HG03378 (cell line): ENCODE measurements at regions not wholly inside any gene's neighbourhood (a gene's known extent, or its start where the extent isn't known, plus 50 kb on each side); places are given as distances from the start of the nearest gene placed in this dataset.
A peak's percentile ranks its signal among the peaks of the same experiment; 100 is the strongest.

Source experiments
- ATAC-seq: cut with Tn5 transposase; IDR thresholded peaks from one replicate; pipeline ENCODE4 v1.9.1; 2021; ENCODE audit warnings: mild to moderate bottlenecking, moderate library complexity; ENCODE audit not compliant: unreplicated experiment

DNA sequence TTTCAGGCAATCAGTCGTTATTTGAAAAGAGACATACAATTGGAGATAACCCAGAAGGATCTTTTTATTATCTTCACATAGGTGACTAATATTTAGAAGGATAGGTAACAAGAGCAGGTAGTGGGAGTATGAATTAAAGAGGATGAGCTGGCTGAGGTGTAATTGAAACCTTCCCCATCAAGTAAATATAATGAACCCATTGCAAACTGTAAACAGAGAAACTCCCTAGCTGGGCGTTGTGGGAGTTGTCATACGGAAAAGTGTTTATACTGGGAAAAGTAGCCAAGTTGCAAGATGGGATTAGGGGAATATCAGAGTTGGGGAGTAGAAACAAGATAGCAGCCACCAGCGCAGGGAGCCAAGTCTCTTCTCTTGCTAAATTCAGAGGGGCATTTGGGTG is 448.4 kb downstream of the COG6 start:
- no peak for ATAC-seq

DNA sequence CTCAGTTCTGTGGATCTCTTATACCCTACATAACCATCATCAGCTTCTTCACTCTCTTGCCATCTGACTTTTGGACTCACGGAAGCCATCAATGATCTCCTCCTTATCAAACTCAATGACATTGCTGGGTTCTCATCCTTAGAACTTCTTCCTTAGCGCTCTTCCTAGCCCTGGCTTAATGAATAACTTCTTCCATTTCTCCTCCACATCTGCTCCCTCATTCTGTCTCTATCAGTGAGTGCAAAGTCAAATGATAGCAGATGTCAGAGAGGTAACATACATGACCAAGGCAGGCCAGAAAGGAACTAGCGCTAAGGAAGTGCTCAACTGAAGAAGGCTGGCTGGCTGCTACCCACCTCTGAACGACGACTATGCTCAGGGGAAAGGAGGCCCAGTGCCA is 449.8 kb downstream of the COG6 start:
- ATAC-seq, result no peak

DNA sequence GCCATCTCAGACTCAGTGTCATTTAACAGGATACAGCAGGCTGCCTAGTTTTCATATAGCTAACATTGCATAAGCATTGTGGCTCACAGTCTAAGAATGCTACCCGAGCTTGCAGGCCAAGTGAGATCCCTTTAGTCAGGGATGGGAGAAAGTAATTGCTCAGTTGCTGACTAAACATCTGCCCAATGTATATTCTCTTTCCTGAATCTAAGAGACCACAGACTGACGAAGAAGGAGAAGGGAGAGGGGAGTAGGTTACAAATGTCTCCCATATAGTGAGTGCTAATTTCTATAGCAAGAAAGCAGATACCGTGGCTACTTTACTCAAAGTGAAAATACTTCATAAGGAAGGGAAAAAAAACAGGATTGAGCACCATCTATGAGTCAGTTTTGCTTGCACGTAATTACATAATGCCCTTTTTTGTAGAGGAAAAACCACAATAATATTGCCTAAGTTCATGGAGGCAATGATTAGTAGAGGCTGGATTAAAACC is 453.9 kb downstream of the COG6 start:
- no peak for ATAC-seq

DNA sequence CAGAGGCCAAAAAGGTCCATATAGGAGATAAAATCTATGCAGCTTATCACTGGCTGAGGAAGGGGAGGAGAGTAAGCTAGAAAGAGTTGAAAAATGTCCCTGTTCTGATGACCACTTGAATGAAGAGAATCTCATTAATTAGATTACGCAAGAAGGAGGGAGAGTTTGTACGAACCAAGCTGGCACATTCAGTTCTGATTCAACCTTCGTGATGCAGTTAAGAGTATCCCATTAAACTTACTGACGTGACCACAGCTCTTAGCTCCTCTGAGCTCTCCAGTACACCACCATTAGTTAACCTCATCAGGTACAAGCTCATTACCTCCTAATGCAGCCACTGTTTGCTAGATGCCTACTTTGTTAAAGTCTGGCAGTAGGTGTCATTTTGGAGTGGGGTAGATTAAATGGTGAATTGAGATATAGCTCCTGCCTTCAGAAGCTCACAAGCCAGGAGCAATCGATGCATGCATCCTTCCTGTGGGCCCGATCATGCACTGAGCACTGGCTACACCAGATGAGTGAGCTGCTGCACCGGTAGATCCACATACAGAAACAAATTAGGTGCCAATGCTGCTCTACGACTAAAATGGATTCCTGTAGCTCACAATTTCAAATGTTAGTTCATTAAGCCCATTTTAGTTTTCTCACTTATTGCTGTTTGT is 458.3 kb downstream of the COG6 start:
- no peak for ATAC-seq

DNA sequence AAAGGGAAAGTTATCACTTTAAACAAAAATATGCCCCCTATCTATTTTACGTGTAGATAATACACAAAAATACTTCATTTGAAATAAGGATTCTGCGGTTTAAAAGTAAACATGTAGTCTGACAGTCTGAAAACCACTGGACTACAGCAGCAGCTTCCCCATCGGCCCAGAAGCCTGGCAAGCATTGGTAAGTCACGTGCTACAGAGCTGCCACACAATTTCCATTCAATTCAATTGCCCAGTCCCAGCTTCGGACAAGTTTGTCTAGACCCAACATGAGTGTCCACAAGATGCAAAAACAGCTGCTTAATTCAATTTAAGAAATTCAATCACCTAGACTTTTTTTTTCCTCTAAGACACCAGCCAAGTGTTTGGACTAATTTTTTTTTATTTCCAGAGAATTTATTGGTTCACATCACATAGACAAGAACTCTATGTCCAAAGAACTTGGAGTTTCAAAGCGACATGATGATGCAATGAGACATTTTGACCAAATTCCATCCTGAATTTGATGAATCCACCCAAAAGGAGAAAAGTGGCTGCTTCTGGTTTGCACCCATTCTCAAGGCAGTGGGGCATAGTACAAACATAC is 458.9 kb downstream of the COG6 start:
- no peak for ATAC-seq

DNA sequence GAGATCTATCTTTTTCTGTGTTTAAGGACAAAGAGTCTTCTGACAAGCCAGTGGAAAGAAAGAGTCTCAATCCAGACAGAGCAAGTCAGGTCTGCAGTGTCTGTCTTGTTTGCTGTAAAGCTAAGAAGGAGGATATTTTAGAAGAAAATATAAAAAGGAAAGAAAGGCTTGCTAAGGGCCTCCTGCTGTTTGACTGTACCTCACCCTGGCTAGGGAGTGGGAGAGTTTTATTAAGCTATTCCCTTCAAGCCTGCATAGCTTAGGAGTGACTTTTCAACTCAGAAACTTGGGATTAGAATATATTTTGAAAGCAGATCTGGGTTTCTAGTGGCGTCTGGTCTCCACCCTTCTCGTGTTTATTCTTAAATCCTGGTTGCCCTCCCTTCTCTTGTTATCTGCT is 460.0 kb downstream of the COG6 start:
- ATAC-seq, result no peak

DNA sequence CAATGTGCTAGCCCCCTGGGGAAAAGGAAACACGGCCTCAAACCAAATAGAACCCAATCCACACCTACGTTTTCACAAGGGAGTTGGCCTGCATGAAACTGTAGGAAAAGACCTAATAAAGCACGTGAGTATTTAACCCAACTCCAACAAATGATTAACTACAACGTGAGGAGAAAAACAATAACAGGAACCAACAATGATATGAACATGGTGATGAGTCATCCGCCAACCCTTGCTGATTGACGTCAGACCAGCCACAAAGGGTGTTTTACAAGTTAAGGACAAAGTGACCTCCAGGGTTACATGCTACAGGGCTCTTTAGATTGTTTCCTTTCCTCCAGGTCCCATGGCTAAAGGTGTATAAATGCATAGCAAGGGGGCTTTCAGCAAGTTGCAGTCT is 460.5 kb downstream of the COG6 start:
- peak; percentile 96 for ATAC-seq

DNA sequence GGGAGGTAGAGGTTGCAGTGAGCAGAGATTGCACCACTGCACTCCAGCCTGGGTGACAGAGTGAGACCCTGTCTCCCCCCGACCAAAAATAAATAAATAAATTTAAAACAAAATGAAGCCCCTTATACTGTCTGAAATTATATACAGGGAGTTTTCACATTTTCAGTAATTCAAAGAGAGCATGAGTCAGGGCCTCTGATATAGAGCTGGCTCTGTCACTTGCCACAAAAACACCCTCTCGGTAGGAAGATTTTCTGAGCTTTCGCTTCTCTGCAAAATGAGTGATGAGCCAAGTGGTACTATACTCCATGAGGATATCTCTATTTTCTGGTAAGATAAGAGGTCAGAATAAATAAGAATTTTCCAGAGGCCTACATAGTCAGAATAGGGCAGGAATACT is 462.9 kb downstream of the COG6 start:
- no peak for ATAC-seq

DNA sequence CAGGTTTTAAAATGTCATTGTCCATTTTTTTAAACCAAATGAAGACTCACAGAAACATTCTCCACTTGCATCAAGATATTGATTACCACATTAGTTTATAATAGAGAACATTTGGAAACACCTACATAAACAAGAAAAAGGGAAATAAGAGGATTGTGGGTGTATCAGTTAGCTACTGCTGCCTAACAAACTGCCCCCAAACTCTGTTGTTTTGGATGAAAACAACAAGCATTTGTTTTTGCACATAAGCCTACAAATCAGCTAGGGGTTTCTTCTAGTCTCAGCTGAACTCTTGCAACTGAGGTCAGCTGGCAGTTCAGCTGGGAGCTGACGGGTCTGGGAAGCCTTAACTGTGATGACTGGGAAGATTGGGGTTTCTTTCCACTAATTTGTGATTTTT is 464.4 kb downstream of the COG6 start:
- no peak for ATAC-seq

DNA sequence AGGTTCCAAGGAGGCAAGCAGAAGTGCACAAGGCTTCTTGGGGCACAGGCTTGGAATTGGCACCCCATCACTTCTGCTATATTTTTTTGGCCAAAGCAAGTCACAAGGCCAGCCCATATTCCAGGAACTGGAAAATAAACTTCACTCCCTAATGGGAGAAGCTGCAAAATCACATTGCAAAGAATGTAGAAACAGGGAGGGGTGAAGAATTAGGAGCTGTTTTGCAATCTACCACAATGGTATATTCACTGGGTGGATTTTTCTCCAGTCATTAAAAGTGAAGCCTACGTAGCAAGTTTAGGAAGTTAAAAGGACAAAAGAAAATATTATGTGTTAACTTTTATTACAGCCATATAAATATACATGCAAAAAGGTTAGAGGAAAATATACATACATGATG is 464.8 kb downstream of the COG6 start:
- ATAC-seq, result no peak

DNA sequence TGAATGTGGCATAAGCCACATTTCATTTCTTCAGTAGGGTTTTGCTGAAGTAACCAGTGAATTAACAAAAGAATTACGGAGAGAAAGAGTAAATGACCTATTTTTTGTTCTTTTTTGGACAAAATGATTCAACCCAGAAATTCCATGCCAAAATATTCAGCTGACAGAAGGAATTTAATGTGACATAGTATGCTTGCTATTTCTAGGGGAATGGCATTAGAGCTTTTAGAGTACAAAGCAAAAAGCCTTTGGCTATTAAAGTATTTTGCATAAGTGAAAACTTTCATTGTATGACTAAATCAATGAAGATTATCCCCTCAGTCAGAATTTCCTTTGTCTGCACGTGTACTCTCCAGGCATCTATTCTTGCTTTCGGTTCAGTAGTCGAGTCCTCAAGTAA is 465.3 kb downstream of the COG6 start:
- no peak for ATAC-seq

DNA sequence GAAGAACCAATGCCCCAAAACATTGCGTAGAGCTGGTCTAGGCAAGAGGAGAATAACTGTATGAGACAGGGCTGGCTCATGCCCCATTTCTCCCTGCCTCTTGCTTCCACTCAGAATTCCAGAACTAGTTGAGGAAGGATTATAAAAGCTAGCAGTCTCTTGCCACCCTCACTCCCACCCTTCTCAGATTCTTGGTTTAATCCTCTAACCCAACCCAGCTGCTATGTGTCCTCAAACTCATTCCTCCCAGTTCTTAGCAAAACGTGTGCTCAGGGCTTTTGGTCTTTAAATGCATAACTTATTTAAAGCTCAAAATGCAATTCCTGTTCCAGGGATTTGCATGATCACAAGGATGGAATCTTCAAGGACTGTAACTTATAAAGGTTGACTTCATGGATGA is 466.3 kb downstream of the COG6 start:
- no peak for ATAC-seq

DNA sequence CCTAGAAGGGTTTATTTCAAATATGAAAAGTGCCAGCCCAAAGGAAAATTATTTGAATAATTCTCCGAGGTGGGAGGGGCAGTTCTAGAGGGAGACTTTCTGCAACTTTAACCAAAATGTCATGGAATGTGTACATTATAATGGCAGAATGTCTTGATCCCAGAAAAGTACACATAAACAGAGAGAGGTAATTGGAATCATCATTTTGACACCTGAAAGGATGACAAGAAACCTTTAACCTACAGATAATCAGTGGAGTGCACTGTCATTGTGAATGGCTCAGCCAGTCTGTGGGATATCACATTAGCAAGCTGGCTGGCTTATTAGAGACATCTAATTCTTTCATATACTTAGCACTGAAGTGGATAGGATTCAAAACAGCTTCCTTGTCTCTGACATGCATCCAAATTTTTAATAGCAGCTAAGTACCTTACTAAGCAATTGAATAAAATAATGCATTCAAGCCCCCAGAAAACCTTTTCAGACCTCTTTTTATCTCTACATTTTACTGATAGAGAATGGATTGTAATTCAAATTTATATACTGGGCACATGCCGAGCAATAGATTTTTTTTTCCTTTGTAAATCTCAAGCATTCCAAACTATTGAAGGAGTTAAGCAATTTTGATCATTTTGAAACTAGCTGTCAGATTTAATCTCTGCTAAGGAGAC is 468.6 kb downstream of the COG6 start:
- no peak for ATAC-seq

DNA sequence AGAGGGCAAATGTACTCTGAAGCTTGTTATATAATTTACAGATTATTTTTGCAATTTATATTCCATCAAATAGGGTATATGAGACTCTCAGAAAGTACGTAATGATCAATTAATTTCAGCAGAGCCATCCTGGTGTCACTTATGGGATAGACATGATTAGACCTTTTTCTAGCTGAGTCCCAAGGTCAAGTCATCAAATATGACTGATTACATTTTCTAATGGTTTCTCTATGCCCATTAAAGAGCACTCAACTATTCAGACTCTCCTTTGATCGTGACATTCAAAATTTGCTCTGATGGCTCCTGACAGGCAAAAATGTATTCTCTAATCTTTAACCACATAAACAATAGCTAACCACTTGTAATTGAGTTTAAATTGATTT is 469.2 kb downstream of the COG6 start:
- no peak for ATAC-seq

DNA sequence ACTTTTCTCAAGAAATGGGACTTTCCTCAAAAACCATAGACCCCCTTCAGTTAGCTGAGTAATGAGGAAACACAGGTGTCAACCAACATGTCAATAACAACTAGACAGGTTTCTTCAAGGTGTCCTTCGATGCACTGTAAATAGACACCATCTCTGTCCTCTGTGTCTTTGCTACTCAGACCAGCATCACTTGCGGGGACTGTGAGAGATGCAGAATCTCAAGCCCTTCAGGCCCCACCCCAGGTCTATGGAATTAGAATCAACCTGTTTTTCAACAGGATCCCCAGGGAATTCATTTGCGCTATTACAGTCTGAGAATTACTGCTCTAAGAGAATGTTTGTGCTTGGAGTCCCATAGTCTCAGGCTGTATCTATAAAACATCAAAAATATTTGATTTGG is 469.9 kb downstream of the COG6 start:
- ATAC-seq, result no peak

DNA sequence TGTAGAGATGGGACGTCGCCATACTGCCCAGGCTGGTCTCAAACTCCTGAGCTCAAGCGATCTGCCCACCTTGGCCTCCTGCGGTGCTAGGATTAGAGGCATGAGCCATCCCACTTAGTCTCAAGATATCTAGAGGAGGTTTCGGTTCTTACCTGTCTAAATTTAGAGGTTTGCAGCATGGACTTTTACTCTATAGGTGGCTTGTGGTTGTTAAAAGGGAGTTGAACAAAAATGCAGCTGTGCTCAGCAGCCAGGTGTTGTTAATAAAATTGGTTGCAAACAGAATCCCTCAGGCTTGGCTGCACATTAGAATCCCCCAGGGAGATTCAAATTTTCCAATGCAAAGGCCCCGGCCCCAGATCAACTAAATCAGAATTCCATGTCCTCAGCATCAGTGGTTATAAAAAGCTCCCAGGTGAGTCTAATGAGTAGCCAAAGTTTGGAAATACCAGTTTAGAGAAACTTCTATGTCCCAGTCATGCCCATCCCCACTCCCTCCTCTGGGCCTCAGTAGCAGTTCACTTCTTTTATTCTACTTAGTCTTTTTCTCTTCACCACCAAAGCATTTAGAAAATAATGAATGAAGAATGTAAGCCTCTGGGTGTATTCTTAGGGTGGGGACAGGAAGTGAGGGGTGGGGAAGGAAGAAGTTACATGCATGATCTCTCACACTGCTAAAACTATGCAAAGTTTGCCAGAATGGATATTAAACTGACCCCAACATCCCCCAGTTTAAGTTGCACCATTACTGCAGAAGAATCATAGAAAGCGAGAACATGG is 471.0 kb downstream of the COG6 start:
- no peak for ATAC-seq

DNA sequence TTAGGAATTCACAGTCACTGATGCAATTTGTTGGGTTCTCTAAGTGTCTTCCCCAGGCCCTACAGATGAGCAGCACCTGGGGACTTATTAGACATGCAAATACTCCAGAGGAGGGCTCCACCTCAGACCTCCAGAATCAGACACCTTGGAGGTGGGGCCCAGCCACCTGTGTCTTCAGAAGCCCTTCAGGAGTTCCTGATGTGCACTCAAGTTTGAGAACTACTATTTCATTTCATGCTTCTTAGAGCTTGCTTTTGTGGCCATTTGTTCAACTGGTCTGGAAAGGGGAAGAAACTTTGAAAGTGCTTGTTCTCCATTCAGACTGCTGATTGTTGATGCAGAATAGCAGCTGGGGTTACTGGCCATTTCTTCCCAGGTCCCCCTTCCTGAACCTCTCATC is 472.0 kb downstream of the COG6 start:
- no peak for ATAC-seq

DNA sequence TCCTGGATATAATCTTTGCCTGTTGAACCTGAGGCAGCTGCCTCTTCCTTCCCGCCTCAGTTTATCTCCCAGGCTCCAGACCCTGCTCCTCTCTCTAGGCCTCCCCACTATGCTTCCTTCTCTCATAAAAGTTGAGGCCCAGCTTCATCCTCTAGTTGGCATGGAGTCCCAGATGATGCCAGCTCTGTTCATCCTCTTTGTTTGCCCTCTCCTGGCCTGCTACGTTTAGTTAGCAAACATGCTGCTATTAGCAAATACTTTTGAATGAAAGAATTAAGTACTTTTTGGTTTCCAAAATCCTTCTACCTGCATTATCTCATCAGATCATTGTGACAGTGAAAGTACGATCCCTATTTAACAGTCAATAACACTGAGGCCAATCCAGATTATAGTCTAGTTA is 472.5 kb downstream of the COG6 start:
- ATAC-seq, result no peak

DNA sequence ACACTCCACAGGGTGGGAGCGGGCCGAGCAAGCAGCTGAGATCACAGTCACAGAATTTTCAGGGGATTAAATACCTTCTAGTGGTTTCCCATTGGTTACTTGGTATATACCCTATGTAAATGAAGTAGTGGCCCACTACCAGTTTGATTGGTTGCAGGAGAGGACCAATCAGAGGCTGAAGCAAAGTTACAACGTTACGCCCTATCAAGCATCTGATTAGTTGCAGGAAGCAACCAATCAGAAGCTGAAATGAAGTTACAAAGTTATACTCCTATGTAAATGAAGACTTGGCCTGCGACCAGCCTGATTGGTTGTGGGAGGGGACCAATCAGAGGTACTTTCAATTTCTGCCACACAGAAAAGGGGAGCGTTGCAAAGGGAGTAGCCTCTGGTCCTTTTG is 474.0 kb downstream of the COG6 start:
- no peak for ATAC-seq

DNA sequence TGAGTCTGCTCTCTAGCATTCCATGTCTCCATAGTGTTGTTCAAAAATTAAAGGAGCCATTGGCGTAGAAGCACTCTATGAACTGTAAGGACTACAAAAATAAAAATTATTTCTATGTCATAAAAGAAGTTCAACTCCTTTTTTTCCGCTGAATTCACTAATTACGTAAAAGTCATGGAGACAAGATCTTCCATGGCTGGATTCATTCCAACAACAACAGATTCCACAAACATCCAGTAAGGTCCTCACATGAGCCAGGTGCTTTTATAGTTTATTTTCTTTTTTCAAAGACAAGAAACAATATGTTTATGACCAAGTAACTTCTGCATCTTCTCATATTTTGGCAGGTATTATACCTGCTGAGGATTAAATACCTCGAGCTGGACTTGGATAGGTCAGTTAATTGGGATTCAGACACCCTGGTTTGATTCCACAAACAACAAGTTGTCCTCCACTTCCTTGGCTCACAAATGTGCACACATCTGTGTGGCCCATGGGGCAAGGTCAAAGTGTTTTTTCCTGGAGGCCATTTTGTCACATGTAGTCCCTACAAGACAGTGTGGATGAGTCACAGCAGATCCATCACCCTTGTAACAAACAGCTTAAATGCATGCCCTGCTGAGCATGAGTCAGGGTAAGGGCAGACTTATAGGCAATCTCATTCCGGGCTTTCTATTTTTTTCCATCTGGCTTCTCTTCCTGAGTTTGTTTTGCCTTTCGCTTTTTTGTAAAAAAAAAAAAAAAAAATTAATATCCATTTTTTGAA is 475.6 kb downstream of the COG6 start:
- ATAC-seq, result no peak

DNA sequence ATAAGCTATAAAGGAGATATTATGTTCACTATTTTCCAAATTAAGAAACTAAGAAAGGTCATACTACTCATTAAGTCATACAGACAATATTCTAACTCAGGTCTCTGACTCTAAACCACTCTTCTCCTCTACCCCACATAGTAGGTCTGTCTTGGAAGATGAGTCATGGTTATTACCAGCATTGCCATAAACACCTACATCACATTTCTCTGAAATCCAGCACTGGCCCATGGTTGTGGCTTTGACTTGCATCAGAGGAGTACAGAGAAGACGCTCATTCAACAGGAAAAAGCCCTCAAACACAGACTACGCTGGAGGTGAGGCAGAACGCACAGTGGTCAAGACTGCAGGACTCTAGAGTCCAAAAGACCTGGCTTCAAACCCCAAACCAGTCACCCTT is 476.8 kb downstream of the COG6 start:
- ATAC-seq, result no peak
